Amniotic epithelial cell (primary cell): ENCODE measurements at regions not wholly inside any gene's neighbourhood (a gene's known extent, or its start where the extent isn't known, plus 50 kb on each side); places are given as distances from the start of the nearest gene placed in this dataset.
A peak's percentile ranks its signal among the peaks of the same experiment; 100 is the strongest.
"Not testable (repeated sequence)": the region's sequence is repeated elsewhere in the genome, so short reads cannot be mapped to it uniquely, and the experiment has no call there.

Source experiments
- DNase-seq: peaks from one replicate; pipeline ENCODE4 v3.0.0-alpha.2; 2010; ENCODE audit warnings: low read depth

GRCh38 chr9:22840641-22841040, 394.0 kb downstream of the DMRTA1 start:
- no peak for DNase-seq

DNA sequence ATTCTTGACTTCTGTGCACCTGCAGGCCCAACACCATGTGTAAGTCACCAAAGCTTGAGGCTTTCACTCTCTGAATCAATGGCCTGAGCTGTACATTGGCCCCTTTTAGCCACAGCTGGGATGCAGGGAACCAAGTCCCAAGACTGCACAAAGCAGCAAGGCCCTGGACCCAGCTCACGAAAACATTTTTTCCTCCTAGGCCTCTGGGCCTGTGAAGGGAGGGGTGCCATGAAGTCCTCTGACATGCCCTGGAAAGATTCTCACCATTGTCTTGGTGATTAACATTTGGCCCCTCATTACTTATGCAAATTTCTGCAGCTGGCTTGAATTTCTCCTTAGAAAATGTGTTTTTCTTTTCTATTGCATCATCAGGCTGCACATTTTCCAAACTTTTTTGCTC, 398.6 kb downstream of the DMRTA1 start:
- DNase-seq = not testable (repeated sequence)

GRCh38 chr9:22855980-22856379, 409.4 kb downstream of the DMRTA1 start:
- DNase-seq = no peak

DNA sequence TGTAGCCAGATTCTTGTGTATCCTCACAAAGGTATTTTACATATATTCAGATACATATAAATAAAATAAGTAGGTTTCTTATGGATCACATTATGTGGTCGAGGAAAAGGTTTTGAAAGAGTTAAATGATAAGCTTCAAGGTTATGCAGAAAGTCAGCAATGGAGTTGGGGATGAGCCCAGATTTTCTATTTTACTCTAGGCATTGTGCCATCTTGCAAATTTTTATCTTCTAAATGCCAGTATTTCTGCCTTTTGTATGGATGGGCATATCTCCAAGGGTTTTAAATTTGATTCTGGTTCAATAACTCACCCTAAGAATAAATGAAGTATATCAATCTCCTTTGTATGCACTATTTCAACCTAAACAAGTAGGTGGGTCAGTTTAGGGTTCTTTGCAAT, 410.7 kb downstream of the DMRTA1 start:
- DNase-seq = no peak

DNA sequence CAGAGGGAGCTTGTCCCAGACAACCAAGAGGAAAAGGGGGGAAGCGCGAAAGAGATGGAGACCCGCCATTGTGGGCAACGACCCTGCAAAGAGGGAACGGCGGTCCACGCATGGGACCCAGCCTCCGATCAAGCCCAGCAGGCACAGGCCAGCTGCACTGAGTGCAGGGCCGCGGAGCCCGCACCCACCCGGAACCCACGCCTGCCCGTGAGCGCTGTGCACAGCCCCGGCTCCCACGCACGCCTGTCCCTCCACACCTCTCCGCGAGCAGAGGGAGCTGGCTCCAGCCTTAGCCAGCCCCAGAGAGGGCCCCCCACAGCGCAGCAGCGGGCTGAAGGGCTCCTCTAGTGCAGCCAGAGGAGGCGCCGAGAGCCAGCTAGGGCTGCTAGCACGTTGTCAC, 416.5 kb downstream of the DMRTA1 start:
- no peak for DNase-seq

DNA sequence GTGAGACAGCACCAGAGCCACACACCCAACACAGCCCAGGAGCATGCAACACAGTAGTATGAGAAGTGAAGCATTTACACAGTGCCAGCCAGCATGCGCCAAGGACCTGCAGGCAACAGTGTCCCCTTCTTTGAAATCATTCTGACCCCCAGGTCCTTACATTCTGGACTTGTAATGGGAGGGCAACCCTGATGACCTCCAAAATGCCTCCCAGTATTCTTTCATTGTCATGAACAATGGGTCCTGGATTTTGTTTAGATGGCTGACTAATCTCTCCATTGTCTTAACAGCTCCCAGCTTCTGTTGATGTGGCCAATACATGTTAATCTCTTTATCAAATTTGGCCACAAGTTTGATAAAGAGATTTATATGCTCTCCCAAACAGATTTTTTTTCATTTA, 417.1 kb downstream of the DMRTA1 start:
- DNase-seq = no peak

DNA sequence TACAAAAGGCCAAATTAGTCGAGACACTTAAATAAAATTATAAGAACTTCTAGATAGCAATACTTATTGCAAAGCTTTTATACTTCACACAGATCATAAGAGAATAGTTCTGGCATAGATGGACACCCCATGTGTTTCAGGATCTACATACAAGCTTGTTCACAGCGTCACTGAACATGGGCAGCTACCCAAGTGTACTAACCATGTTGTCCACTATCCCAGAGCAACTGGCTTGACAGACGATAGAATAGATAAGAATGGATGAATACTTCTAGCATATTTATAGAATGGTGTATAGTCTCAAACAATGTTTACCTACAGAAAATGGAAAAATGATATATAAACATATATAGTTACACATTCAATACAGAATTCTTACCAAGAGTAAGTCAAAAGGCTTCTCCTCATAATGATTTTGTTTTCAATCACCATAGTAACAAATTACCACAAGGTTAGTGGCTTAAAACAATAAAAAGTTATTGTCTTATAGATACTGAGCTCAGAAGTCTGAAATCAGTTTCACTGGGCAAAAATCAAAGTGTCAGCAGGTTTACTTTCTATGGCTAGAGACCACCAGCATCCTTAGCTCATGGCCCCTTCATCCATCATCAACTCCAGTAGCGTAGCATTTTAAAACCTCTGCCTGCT, 446.7 kb downstream of the DMRTA1 start:
- DNase-seq = no peak

DNA sequence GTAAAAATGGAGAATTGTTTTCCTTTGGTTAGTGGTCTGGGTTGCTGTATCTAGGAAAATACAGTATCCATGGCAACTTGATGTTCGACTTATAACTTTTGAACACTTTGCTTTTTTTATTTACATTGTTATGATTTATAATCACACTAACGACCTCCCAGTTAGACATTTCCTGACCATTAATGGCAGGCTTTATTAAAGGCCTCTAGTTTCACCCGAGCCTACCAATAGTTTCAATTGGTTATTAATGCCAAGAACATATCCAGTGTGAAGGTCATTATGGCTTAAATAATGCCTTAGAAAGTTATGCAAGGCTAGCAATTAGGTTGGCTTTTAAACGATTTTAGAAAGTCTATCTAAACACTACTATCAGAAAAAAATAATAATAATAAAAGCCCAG, 452.0 kb downstream of the DMRTA1 start:
- DNase-seq = no peak

GRCh38 chr9:22911632-22912031, 465.0 kb downstream of the DMRTA1 start:
- DNase-seq = no peak

- DNase-seq = peak; percentile 13
Measured at GRCh38 chr9:22913026-22913425, 466.4 kb downstream of the DMRTA1 start.

GRCh38 chr9:22913518-22913917, 466.9 kb downstream of the DMRTA1 start:
- DNase-seq = no peak

DNA sequence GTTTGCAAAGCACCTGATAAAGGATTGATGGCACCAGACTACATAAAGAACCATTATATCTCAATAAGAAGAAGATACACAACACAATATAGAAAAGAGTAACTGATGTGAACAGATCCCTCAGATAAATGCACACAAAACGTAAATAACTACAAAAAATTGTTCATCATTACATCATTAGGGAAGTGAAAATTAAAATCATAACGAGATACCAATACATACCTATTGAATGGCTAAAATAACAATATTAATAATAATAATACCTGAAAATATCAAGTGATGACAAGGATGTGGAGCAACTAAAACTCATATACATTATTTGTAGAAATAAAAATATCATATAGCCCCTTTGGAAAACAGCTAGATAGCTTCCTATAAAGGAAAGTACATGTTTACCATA, 469.5 kb downstream of the DMRTA1 start:
- no peak for DNase-seq

- no peak for DNase-seq
Measured at GRCh38 chr9:22919423-22919822, 472.8 kb downstream of the DMRTA1 start.

GRCh38 chr9:22921742-22922141, 475.1 kb downstream of the DMRTA1 start:
- DNase-seq = no peak

- DNase-seq = peak; percentile 0
Measured at GRCh38 chr9:22922222-22922621, 475.6 kb downstream of the DMRTA1 start.

- DNase-seq = no peak
Measured at GRCh38 chr9:22954550-22954949, 507.9 kb downstream of the DMRTA1 start.

DNA sequence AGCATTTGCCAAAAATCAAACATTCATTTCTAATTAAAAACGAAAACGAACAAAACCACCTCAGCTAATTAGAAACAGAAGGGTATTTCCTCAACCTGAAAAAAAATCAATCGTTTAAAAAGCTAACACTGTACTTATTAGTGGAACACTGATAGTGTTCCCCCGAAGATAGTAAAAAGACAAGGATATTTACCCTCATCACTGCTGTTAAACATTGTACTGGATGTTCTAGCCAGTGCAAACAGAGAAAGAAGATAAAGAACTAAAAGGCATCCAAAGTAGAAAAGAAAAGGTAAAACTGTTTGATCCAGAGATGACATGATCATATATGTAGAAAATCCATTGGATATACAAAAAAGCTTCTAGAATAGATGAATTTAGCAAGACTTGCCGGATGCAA, 508.3 kb downstream of the DMRTA1 start:
- DNase-seq = no peak

GRCh38 chr9:22969350-22969979, 522.8 kb downstream of the DMRTA1 start:
- DNase-seq = no peak

DNA sequence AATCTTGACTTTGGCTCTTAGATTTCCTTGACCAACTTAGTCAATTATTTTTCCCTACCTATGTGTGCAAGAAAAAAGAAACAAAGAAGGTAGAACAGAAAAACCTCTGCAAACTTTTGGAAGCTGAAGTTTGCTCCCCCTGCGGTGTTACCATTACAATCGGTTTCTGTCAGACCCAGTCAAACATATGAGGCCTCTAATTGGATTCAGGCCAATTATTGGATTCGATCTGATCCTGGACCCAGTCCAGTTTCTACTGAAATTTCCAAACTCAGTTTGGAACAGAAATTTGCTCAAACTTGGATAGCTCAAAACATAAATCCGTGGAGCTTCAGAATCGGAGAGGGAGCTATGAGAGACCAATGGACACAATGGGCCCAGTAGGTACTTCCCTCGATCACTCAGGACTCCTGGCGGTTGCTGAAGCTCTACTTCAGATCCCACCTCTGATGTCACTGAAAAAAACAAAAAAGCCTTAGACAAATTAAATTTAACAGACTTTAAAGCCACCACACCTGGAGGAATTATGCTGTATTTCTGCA, 523.9 kb downstream of the DMRTA1 start:
- no peak for DNase-seq

GRCh38 chr9:22975951-22976350, 529.3 kb downstream of the DMRTA1 start:
- no peak for DNase-seq

DNA sequence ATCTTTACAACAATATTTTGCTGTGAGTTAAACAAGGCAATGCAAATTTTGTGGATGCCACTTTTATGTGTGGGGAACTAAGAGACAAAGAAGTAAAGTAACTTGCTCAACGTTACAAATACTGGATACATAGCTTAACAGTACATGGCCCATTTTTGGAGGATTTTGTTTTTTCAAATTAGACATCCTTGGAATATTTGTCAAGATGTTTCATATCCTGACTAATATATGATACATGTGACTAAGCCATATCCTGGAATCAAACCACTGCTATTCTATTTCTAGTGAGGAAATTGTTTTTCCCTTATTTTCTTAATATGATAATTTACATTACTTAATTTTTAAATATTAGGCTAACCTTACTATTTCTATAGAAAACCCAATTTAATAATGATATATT, 529.8 kb downstream of the DMRTA1 start:
- peak; percentile 3 for DNase-seq

DNA sequence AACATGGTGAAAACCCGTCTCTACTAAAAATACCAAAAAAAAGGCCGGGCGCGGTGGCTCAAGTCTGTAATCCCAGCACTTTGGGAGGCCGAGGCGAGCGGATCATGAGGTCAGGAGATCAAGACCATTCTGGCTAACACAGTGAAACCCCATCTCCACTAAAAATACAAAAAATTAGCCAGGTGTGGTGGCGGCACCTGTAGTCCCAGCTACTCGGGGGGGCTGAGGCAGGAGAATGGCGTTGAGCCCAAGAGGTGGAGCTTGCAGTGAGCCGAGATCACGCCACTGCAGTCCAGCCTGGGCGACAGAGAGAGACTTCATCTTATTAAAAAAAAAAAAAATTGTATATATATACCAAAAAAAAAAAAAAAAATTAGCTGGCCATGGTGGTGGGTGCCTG, 533.8 kb downstream of the DMRTA1 start:
- DNase-seq = not testable (repeated sequence)

- no peak for DNase-seq
Measured at GRCh38 chr9:22986556-22986955, 539.9 kb downstream of the DMRTA1 start.

GRCh38 chr9:22990349-22990748, 543.7 kb downstream of the DMRTA1 start:
- DNase-seq = no peak
